Testis (tissue), 2 donors: ENCODE measurements at regions not wholly inside any gene's neighbourhood (a gene's known extent, or its start where the extent isn't known, plus 50 kb on each side); places are given as distances from the start of the nearest gene placed in this dataset.

Experiments
- DNase-seq: peaks from one replicate; pipeline ENCODE4 v3.0.0-alpha.2; 2019
- H3K27ac ChIP-seq, 2 donors: fragments of 200-600 bp; sonication (generic); one replicate each; pipeline ENCODE4 v1.5.1; 2019
- H3K27me3 ChIP-seq: fragments of 200-600 bp; sonication (generic); one replicate; pipeline ENCODE4 v1.5.1; 2019
- H3K36me3 ChIP-seq: fragments of 200-600 bp; sonication (generic); one replicate; pipeline ENCODE4 v1.5.1; 2017; ENCODE audit warnings: low read depth; ENCODE audit errors: missing control alignments
- H3K4me1 ChIP-seq: fragments of 200-600 bp; sonication (generic); one replicate; pipeline ENCODE4 v1.5.1; 2019
- H3K4me3 ChIP-seq, 2 donors: fragments of 200-600 bp; sonication (generic); one replicate each; pipeline ENCODE4 v1.5.1; 2017 to 2019
- H3K9me3 ChIP-seq: fragments of 200-600 bp; sonication (generic); one replicate; pipeline ENCODE4 v1.5.1; 2017
- POLR2A ChIP-seq: fragments of 450-650 bp; IDR thresholded peaks from one replicate; pipeline ENCODE4 v1.6.1; 2017; ENCODE audit warnings: antibody characterized with exemption, mild to moderate bottlenecking, moderate library complexity
- WGBS, 2 donors: methylation state at CpG; one replicate each; pipeline ENCODE4 v1.1.5; 2018; 5-methylcytosine and 5-hydroxymethylcytosine counted together
- intact Hi-C: fragments of 100-400 bp; cut with DNase I; formaldehyde crosslinking; loops from one replicate; pipeline ENCODE4 v1.15.1; 2023; ENCODE audit warnings: low total_unique reads
- TF ChIP-seq, protein P1 (sequence below), 3 experiments: fragments of 450-650 bp in 2 of 3; fragments of 200-600 bp in 1 of 3; sonication (generic) in 1 of 3; IDR thresholded peaks; one replicate each; pipeline ENCODE4 v1.5.1; 2016 to 2019; ENCODE audit warnings: antibody characterized with exemption in 3 of 3, mild to moderate bottlenecking in 2 of 3, moderate library complexity in 1 of 3

- TF ChIP-seq, protein P1, sequence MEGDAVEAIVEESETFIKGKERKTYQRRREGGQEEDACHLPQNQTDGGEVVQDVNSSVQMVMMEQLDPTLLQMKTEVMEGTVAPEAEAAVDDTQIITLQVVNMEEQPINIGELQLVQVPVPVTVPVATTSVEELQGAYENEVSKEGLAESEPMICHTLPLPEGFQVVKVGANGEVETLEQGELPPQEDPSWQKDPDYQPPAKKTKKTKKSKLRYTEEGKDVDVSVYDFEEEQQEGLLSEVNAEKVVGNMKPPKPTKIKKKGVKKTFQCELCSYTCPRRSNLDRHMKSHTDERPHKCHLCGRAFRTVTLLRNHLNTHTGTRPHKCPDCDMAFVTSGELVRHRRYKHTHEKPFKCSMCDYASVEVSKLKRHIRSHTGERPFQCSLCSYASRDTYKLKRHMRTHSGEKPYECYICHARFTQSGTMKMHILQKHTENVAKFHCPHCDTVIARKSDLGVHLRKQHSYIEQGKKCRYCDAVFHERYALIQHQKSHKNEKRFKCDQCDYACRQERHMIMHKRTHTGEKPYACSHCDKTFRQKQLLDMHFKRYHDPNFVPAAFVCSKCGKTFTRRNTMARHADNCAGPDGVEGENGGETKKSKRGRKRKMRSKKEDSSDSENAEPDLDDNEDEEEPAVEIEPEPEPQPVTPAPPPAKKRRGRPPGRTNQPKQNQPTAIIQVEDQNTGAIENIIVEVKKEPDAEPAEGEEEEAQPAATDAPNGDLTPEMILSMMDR (IDR thresholded peaks at IDR 0.05): no peak
- no peak for TF ChIP-seq POLR2A
- Histone ChIP-seq H3K4me1 (no peaks in the 10 kb centered on the region), H3K36me3 (no peaks in the 10 kb centered on the region), H3K27me3 (no peaks in the 10 kb centered on the region), H3K4me3 (no peak overlapping the region), H3K9me3 (no peaks in the 10 kb centered on the region), H3K27ac (no peak overlapping the region)
- WGBS, 2 donors: 79% methylated on average over 2 of the region's 2 CpGs
- intact Hi-C loops: no loop called here
- no peak for DNase-seq
These were observed 244.7 kb upstream of the GPR26 start for GRCh38 chr10:123421461-123421860.

- Histone ChIP-seq H3K27me3 (no peaks in the 10 kb centered on the region), H3K4me3 (no peak overlapping the region), H3K36me3 (no peaks in the 10 kb centered on the region), H3K27ac (no peak overlapping the region), H3K9me3 (no peaks in the 10 kb centered on the region), H3K4me1 (no peaks in the 10 kb centered on the region)
- TF ChIP-seq, protein P1 (IDR thresholded peaks at IDR 0.05): no peak
- TF ChIP-seq POLR2A: no peak
- intact Hi-C loops: no loop called here
- 89 to 95% methylated on average over 5 of the region's 5 CpGs for WGBS, 2 donors
- DNase-seq: no peak
These were observed 243.9 kb upstream of the GPR26 start for GRCh38 chr10:123422261-123422660.

DNA sequence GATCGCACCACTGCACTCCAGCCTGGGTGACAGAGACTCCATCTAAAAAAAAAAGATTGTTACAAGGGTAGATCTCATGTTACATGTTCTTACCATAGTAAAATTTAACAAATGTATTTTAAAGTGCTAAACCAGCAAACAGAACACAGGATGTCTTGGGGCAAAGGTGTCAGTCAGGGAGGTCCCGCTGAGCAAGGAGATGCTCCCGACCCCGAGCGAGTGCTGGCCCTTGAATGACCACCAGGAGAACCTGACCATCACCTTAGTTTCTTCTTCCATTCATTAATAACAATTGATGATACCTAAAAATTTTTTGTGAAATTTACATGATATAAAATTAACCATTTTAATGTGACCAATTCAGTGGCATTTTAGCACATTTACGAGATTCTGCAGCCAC, 241.6 kb upstream of the GPR26 start:
- WGBS, 2 donors: 88 to 96% methylated on average over 6 of the region's 6 CpGs
- no peak overlapping the region for H3K4me3 ChIP-seq
- no peak for DNase-seq
- intact Hi-C loops: no loop called here
- no peaks in the 10 kb centered on the region for H3K36me3 ChIP-seq
- H3K4me1 ChIP-seq: no peaks in the 10 kb centered on the region
- no peak overlapping the region for H3K27ac ChIP-seq
- TF ChIP-seq, protein P1 (IDR thresholded peaks at IDR 0.05): no peak
- TF ChIP-seq POLR2A: no peak
- no peaks in the 10 kb centered on the region for H3K9me3 ChIP-seq
- no peaks in the 10 kb centered on the region for H3K27me3 ChIP-seq

- intact Hi-C loops: no loop called here
- WGBS, 2 donors: 66 to 72% methylated on average over 6 of the region's 6 CpGs
- H3K36me3 ChIP-seq: no peaks in the 10 kb centered on the region
These were observed 240.5 kb upstream of the GPR26 start for GRCh38 chr10:123425680-123426079.

More at GRCh38 chr10:123425680-123426079, 240.5 kb upstream of the GPR26 start:
- Histone ChIP-seq H3K4me1 (no peaks in the 10 kb centered on the region), H3K27ac (no peak overlapping the region), H3K27me3 (no peaks in the 10 kb centered on the region), H3K4me3 (no peak overlapping the region), H3K9me3 (no peaks in the 10 kb centered on the region)
- TF ChIP-seq, protein P1 (IDR thresholded peaks at IDR 0.05): no peak
- TF ChIP-seq POLR2A: no peak
- no peak for DNase-seq
